Uterus (tissue), 2 donors: ENCODE measurements at regions not wholly inside any gene's neighbourhood (a gene's known extent, or its start where the extent isn't known, plus 50 kb on each side); places are given as distances from the start of the nearest gene placed in this dataset.

Experiments used
- POLR2A ChIP-seq, 2 donors: fragments of 450-650 bp; IDR thresholded peaks; one replicate each; pipeline ENCODE4 v1.6.1; 2016; ENCODE audit warnings: antibody characterized with exemption in 2 of 2, mild to moderate bottlenecking in 1 of 2, moderate library complexity in 1 of 2
- TF ChIP-seq, protein P1 (sequence below), 4 experiments: fragments of 200-600 bp in 2 of 4; fragments of 450-650 bp in 2 of 4; sonication (generic) in 2 of 4; IDR thresholded peaks; one replicate each; pipeline ENCODE4 v1.5.1; 2016 to 2019; ENCODE audit warnings: antibody characterized with exemption in 4 of 4, mild to moderate bottlenecking in 2 of 4, moderate library complexity in 1 of 4

DNA sequence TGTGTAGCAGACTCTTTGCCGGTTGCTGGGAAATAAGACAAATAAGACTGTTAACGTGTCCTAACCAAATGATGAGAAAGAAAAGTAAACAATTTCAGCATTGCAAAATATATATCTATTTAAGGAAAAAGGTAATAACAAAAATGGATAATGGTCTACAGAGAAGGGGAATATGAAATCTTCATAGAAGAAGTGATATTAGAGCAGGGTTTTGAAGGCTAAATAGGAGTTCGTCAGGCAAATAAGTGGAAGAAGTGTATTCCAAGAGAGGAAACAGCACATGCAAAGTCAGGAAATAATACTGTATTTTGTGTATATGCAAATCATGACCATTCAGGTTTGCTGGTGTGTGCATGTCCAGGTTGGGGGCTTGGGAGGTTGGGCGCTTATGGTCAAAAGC lies 55.3 kb upstream of the OSBPL3 start:
- TF ChIP-seq, protein P1, sequence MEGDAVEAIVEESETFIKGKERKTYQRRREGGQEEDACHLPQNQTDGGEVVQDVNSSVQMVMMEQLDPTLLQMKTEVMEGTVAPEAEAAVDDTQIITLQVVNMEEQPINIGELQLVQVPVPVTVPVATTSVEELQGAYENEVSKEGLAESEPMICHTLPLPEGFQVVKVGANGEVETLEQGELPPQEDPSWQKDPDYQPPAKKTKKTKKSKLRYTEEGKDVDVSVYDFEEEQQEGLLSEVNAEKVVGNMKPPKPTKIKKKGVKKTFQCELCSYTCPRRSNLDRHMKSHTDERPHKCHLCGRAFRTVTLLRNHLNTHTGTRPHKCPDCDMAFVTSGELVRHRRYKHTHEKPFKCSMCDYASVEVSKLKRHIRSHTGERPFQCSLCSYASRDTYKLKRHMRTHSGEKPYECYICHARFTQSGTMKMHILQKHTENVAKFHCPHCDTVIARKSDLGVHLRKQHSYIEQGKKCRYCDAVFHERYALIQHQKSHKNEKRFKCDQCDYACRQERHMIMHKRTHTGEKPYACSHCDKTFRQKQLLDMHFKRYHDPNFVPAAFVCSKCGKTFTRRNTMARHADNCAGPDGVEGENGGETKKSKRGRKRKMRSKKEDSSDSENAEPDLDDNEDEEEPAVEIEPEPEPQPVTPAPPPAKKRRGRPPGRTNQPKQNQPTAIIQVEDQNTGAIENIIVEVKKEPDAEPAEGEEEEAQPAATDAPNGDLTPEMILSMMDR (IDR thresholded peaks at IDR 0.05), result no peak
- TF ChIP-seq POLR2A (IDR thresholded peaks at IDR 0.05), result no peak
